GM21526 (cell line): ENCODE measurements at regions not wholly inside any gene's neighbourhood (a gene's known extent, or its start where the extent isn't known, plus 50 kb on each side); places are given as distances from the start of the nearest gene placed in this dataset.
"Not testable (repeated sequence)": the region's sequence is repeated elsewhere in the genome, so short reads cannot be mapped to it uniquely, and the experiment has no call there.

Experiments
- ATAC-seq: cut with Tn5 transposase; IDR thresholded peaks from one replicate; pipeline ENCODE4 v1.9.1; 2021; ENCODE audit warnings: moderate library complexity; ENCODE audit not compliant: unreplicated experiment, low FRiP score

DNA sequence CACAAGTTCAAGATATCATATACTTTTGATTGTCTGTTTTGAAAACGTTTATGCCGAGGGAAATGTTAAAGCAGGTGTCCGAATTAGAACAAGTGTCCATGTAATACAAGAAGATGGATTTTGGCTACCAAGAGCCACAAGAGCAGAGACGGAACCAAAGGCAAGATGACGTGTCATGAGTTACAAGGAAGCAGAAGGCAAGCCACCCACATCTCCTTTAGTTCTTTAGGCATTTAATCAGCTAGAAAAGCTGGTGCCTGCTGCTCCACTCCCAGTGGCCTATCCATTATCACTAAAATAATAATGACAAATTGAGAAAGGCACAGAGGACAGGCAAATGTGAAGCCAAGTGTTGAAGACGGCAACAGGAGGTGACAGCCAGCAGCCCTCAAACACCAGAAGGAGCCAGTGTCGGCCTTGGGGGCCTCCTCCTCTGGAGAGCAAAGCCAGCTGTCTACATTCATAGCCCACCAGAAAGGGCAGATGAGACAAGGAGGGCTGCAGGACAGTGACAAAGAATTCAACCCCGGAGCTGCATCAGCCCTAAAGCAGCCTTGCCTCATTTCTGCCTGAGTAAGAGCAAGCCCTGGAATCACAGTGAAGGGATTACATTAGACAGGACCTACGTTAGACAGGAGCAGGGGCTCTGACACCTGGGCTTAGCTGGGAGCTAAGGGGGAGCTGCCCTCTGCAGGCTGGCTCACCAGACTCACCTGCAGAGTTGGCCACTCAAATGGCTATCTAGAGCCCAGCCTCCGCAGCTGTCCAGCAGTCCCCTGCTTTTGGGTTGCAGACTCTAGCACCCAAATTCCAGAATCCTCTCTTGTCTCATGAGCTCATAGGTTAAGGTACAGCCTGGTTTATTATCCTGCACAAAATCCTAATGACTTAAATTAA lies 569.9 kb downstream of the UQCRFS1 start:
- ATAC-seq, result no peak

DNA sequence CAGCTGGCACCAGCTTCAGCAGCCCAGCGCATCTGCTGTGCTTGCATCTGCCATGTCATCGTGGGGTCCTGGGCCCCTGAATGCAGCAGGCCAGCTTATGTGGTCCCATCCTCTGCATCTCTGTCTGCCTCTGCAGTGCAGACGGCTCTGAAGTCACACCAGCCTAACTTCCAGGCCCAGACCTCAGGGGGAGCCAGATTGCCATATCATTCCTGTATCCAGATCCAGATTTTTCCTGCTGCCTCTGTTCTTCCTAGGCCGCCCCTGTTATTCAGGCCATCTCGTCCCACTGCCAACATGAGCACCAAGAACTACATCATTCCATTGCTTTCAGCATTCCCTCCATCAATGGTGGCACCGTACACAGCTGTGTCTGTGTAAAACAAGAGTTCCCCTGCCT lies 571.6 kb downstream of the UQCRFS1 start:
- ATAC-seq, result no peak

DNA sequence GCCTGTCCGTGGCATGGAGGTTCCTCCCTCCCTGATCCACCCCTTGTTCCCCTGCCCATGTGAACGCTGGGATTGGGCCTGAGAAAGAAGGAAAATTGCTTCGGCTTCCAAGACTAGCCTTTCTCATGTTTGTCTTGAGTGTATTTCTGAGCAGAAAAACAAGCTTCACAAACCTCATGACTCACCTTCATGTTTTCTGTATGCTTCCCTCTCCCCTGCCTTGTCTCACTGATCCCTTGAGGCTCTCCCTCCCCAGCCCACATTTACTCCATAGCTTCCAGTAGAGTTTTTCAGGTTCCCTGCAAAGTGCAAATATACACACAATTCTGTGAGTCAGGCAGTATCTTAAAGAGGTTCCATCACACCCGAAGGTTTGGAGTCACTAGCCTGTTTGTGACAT lies 572.4 kb downstream of the UQCRFS1 start:
- ATAC-seq, result no peak

DNA sequence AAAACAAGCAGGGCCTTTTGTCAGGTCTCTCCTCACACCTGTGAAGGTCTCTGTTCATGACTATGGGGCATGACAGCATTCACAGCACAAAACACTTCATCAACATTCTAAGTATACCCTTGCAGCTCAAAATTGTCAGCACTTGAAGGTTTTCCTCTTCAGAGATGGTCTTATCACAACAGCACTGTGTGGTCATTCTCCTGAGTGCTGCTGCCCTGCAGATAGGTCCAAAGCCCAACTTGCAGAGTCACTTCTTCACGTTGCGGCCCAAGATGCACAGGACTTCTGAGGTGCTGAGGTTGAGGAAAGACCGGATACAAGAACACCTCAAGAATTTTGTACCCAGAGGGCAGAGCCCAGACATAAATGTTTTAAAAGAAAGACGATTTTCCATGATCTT lies 574.5 kb downstream of the UQCRFS1 start:
- ATAC-seq, result no peak

DNA sequence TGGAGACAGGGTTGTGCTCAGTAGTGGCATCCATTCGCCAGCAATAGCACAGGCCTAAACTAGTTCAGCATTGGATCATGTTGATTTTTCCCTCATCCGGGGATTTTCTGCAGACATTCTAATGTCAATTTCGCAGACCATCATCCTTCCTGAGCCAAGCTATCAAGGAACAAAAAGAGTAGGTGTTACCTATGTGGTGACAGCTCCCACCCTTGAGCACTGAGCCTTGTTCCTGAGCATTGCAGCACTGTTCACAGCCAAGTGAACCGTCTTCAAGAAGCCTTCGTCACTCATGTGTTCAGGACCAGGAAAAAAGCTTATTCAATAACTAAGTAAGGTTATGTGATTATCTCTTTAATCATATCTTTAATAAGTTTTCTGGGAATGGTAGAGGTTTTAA lies 576.2 kb downstream of the UQCRFS1 start:
- no peak for ATAC-seq

DNA sequence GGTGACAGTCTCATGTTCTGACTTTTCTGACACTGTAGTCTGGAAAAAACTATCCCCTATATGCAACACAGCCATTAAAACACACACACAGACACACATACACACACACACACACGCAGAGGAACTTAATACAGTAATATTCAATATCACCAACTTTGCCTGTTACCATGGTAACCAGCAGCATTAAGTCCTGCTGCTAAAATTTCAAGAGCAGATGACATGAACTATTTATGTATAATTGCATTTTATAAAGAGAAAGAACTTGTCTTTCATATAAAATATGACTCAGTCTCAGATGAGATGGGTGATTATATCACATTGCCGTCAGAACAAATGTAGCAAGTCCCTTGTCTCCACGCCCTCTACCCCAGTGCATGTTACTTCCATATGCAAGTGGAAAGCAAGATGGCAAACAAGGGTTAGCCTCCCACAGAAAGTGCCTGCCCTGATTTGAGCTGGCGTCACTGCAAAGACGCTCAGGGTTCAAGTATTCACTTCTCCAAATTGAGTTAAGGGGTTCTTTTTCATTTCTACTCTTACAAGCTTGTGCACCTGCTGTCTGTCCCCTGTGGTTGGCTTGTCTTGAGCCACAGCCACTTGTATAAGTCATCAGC lies 576.8 kb downstream of the UQCRFS1 start:
- no peak for ATAC-seq

DNA sequence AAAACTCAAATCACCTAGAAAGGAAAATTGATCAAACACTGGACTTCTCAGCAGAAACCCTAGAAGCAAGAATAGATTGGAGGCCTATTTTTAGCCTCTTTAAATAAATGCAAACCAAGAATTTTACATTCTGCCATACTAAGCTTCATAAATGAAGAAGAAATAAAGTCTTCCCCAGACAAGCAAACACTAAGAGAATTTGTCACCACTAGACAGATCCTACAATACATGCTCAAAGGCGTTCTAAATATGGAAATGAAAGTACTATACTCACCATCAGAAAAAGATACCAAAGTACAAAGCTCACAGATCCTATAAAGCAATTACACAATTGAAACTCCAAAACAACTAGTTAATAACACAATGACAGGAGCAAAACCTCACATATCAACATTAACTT lies 578.1 kb downstream of the UQCRFS1 start:
- ATAC-seq, result no peak

DNA sequence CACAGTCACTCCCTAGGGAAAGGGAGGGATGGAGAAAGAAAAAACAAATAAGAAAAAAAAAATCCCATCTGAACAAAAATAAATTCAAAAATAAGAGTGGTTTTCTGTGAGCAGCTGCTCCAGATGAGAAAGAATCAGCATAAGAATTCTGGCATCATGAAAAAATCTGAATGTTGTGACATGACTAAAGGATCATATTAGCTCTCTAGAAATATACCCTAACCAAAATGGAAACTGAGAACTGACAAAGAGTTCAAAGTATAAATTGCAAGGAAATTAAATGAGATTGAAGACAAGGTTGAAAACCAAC lies 579.0 kb downstream of the UQCRFS1 start:
- ATAC-seq, result no peak

DNA sequence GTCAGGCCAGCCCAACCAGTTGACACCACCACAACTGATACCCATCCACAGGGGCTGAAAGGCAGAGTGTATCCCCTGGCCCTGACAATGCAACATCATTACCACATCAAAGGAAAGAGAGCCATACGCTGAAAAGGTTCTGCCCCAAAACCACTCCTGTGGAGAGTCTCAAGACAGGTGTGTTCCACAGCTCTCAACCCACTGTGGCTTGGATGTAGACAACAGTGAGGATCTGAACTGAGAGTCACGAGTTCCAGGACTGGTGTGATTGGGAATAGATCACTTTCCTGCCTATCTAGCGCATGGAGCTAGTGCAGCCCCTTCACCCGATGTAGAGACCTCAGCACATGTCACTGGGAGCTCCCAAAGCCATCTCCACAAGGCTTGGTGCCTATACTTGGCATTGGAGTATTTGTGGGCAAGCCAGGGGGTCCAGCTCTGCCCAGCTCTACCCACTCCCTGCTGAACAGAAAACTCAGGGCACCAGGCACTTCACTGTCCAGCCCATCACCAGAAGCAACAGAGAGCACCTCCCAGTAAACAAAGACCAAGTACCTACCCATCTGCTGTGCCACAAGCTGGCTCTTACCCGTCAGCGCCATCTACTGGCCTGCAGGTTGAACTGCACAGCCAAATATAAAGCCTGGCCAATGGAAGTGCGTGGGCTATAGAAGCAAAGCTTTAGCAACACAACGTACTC lies 579.5 kb downstream of the UQCRFS1 start:
- ATAC-seq, result no peak

DNA sequence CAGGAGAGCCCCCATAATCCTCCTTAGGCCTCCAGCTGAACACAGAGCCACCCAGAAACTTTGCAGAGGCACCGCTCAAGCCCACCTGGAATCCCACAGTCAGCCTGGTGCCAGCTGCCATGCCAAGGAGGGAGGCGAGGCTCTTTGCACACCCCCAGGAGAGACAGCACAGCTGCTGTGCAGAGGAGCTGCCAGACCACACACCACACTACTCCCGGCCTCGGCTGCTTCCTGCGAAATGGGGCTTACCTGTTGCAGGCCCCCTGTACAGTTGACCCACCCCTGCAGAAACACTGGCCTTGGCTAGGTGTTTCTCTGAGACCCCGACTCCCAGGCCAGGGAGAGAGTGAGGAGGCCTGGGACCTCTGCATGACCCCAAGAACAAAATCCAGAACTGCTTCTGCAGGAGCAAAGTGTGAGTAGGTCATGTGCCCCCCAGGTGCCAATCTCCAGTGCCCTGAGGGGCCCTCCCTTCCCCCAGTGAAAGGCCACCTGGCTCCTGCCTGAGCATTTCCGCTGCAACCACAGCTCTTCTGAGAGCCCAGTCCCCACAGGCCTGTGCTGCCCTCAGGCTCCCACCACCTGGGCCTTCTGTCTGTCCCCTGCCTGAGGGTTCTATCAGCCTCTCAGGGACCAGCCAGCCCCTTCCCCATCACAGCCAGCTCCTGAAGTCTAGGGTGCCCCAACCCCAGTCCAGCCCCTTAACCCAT lies 580.4 kb downstream of the UQCRFS1 start:
- no peak for ATAC-seq

DNA sequence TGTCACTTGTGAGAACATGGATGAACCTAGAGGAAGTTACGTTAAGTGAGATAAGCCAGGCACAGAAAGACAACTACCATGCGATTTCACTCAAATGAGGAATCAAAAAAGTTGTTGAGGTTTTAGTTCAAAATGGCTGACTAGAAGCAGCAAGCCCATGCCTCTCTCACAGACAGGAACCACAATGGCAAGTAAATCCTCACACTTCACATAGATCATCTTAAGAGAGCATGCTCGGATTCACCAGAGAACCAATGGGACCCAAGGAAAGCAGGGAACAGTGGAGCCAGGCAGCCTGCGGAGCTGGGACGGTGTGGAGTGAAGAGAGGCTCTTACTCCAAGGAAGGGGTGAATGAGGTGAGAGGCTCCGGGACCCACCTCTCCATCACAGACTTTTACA lies 581.0 kb downstream of the UQCRFS1 start:
- no peak for ATAC-seq

DNA sequence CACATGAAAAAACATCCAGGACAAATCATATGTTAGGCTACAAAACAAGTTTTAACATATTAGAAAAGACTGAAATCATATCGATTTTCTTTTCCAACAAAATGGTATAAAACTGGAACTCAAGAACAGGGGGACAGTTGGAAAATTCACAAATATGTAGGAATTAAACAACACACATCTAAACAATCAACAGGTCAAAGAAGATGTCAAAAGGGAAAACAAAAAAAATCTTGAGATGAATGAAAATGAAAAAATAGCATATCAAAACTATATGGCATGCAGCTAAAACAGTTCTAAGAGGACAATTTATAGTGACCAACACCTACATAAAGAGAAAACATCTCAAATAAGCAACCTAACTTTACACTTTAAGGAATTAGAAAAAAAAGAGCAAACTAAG lies 585.3 kb downstream of the UQCRFS1 start:
- no peak for ATAC-seq

DNA sequence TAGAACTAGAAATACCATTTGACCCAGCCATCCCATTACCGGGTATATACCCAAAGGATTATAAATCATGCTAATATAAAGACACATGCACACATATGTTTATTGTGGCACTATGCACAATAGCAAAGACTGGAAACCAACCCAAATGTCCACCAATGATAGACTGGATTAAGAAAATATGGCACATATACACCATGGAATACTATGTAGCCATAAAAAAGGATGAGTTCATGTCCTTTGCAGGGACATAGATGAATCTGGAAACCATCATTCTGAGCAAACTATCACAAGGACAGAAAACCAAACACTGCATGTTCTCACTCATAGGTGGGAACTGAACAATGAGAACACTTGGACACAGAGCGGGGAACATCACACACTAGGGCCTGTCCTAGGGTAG lies 586.5 kb downstream of the UQCRFS1 start:
- ATAC-seq, result not testable (repeated sequence)

DNA sequence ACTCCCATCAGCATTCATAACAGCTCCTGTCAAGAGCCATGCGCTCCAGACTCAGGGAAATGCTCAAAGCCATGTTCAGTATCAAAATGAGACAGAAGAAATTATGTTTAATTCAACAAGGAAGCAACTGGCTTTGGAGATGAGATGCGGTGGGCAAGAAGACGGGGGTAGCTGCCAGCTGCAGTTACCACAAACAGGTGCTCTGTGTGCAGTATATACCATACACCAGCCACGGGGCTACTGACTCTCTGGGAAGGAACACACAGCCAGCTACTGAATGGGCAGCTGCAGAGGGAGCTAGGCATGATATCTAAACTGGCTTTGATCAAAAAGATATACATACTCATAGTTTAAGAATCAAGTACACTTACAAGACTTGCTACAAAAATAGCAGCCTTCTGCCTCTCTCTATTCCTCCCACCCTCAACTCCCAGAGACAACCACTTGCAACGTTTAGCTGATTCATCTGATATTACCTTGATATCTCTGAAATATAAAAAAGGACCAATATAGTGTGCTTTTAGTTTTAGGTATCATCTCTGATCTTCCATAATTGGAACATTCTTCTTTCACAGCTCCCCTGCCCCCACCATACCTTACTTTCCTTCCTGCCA lies 593.0 kb downstream of the UQCRFS1 start:
- ATAC-seq, result no peak

DNA sequence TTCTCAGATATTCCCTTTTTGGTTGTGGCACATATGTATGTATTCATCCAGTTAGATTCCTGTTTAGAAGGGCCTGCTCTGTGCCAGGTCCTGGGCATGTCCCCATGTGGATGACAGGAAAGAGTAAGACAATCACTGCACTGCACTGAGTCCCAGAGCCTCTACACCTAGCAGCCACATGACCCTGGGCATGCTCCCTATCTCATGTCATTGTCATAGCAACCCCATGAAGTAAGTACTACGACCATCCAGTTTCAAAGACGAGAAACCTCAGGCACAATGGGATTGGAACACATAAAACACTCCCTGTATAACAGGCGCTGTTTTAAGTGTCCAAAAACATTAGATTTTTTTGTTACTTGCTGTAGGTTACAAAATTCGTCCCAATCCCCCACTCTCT lies 594.4 kb downstream of the UQCRFS1 start:
- no peak for ATAC-seq

DNA sequence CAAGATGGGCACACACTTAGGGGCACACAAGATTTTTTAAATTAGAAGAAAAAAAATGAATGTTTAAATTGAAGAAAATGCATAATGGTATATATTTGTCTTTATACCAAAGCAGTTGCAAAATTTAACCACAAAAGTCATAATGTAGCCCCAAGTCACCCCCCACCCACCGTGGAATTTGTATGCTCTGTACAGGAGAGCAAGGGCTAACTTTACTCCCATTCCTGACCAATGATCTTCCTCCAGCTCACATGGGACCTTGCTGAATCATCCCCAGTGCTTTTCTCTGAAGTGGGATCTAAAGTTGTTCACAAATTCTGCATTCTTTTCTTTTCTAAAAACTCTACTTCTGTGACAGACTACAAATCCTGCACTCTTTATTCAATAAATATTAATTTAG lies 597.0 kb downstream of the UQCRFS1 start:
- ATAC-seq, result no peak

DNA sequence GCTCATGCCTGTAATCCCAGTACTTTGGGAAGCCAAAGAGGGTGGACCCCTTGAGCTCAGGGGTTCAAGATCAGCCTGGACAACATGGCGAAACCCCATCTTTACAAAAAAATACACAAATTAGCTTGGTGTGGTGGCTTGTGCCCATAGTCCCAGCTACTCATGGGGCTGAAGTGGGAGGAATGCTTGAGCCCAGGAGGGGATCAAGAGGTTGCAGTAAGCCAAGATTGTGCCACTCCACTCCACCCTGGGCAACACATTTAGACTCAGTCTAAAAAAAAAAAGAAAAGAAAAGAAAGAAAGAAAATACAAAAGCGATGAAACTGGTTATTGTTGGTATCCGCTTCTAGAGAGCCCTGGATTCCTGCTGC lies 597.4 kb downstream of the UQCRFS1 start:
- no peak for ATAC-seq

DNA sequence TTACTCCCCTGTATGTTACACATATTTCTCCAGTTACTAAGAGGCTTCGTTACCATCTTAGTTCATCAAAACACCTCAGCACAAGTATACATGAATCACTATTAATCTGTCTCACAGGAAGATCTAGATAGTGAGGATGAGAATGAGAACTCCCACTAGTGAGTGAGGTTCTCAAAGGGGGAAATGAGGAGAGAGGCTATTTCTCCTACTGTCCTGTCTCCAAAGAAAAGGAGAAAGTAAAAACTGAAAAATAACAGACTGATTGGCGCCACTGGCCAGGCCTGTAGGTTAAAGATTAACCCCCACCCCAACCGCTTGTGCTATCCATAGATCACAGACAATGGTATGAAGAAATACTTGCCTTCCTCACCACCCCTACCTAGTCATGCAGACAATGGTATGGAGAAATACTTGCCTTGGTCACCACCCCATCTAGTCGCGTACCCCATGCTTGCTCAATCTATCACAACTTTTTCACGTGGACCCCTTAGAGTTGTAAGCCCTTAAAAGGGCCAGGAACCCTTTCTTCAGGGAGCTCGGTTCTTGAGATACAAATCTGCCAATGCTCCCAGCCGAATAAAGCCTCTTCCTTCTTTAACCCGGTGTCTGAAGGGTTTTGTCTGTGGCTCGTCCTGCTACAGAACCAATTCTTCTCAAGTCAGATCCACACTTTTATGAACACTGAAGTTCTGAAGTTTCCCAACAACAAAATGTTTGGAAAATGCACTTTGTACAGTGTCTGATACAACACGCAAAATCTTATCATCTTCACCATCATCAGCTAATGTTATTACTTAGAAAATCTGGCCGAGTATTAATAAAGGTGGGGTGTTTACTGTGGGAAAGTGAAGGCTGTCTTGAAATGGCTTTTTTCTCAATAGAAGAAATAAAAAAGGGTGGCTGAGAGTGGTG lies 598.1 kb downstream of the UQCRFS1 start:
- no peak for ATAC-seq

DNA sequence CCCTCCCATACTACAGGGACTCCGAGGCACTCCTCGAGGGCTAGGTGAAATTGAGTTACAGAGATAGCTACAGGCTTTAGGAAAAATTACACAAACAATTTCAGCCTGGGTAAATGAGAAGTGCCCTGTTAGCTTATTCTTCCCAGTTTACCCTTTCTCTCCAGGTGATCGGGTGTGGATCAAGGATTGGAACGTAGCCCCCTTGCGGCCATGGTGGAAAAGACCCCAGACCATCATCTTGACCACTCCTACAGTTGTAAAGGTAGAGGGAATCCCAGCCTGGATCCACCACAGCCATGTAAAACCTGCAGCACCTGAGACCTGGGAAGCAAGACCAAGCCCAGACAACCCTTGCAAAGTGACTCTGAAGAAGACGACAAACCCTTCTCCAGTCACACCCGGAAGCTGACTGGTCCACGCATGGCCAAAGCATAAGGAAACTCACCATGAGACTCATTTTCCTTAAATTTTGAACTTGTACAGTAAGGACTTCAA lies 600.6 kb downstream of the UQCRFS1 start:
- ATAC-seq, result no peak
